GM23338 (cell line): ENCODE measurements at regions not wholly inside any gene's neighbourhood (a gene's known extent, or its start where the extent isn't known, plus 50 kb on each side); places are given as distances from the start of the nearest gene placed in this dataset.

Source experiments
- CREB1 ChIP-seq: fragments of 250-450 bp; sonication (Bioruptor Pico); IDR thresholded peaks from 2 replicates; pipeline ENCODE4 v1.5.0; 2020; ENCODE audit warnings: low read depth, mild to moderate bottlenecking, moderate library complexity
- CTCF ChIP-seq, 2 experiments: fragments of 200-600 bp in 1 of 2; sonication (generic) in 1 of 2; conservative IDR thresholded peaks; 2 replicates each; pipeline versions ENCODE4 v1.5.1 to v1.6.1; 2016 to 2017; ENCODE audit warnings: antibody characterized with exemption in 2 of 2, low read depth in 2 of 2, mild to moderate bottlenecking in 2 of 2, moderate library complexity in 1 of 2
- EZH2 ChIP-seq: fragments of 200-600 bp; sonication (generic); IDR thresholded peaks from one replicate; pipeline ENCODE4 v1.8.0; 2017; ENCODE audit warnings: antibody characterized with exemption, mild to moderate bottlenecking, low read depth; ENCODE audit not compliant: unreplicated experiment
- EZH2phosphoT487 ChIP-seq: fragments of 200-600 bp; sonication (generic); IDR thresholded peaks from one replicate; pipeline ENCODE4 v1.8.1; 2018; ENCODE audit warnings: antibody characterized with exemption; ENCODE audit not compliant: unreplicated experiment
- POLR2AphosphoS5 ChIP-seq: IDR thresholded peaks from 2 replicates; pipeline ENCODE4 v1.6.1; 2016; ENCODE audit warnings: antibody characterized with exemption, low read depth

DNA sequence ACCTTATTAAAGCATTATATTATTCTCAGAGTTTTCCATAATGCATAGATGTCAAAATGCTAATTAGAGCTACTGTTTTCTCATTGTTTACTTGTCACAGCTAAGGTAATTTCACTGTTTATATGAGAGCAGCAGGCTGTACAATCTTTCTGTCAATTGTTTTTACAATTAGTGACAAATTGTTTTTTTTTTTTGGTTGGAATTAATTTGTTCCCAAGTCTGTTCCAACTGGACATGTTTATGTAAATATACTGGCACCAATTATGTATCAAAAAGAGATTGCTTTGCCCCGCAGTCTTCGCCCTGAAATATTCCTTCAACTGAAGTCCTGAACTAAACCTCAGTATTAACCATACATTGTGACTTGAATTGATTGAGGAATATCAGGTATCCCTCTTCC lies 72.3 kb upstream of the GRIA4 start:
- no peak for TF ChIP-seq POLR2AphosphoS5
- no peak for TF ChIP-seq EZH2phosphoT487
- no peak for TF ChIP-seq CTCF (conservative IDR thresholded peaks at IDR 0.05; ENCODE audit: low read depth in 2 of 2)
- TF ChIP-seq EZH2: no peak
- TF ChIP-seq CREB1: no peak
